ENCODE measurements at regions not wholly inside any gene's neighbourhood (a gene's known extent, or its start where the extent isn't known, plus 50 kb on each side); places are given as distances from the start of the nearest gene placed in this dataset.

GRCh38 chr2:144304202-144304601, 215.7 kb downstream of the ZEB2 start:
- DNase-seq: no peak
- Histone ChIP-seq H3K4me3 (ENCODE audit: low read depth, low read length) (no peak overlapping the region), H3K36me3 (no peaks in the 10 kb centered on the region), H3K27ac (no peak overlapping the region), H3K9me3 (ENCODE audit: severe bottlenecking) (no peaks in the 10 kb centered on the region), H3K27me3 (ENCODE audit: insufficient read depth, low read depth, severe bottlenecking) (no peaks in the 10 kb centered on the region)
- TF ChIP-seq CTCF (IDR thresholded peaks at IDR 0.05; ENCODE audit: low read depth, low read length): no peak

GRCh38 chr2:144300632-144301031, 219.3 kb downstream of the ZEB2 start:
- TF ChIP-seq CTCF (IDR thresholded peaks at IDR 0.05; ENCODE audit: low read depth, low read length): no peak
- H3K9me3 ChIP-seq (ENCODE audit: severe bottlenecking): no peaks in the 10 kb centered on the region
- H3K27ac ChIP-seq: no peak overlapping the region
- H3K27me3 ChIP-seq (ENCODE audit: insufficient read depth, low read depth, severe bottlenecking): no peaks in the 10 kb centered on the region
- H3K4me3 ChIP-seq (ENCODE audit: low read depth, low read length): no peak overlapping the region
- DNase-seq: no peak
- H3K36me3 ChIP-seq: no peaks in the 10 kb centered on the region

GRCh38 chr2:144290276-144290675, 229.6 kb downstream of the ZEB2 start:
- no peak for DNase-seq
- H3K27ac ChIP-seq: no peak overlapping the region
- no peaks in the 10 kb centered on the region for H3K27me3 ChIP-seq (ENCODE audit: insufficient read depth, low read depth, severe bottlenecking)
- H3K36me3 ChIP-seq: no peaks in the 10 kb centered on the region
- no peak for TF ChIP-seq CTCF (IDR thresholded peaks at IDR 0.05; ENCODE audit: low read depth, low read length)
- no peak overlapping the region for H3K4me3 ChIP-seq (ENCODE audit: low read depth, low read length)
- no peaks in the 10 kb centered on the region for H3K9me3 ChIP-seq (ENCODE audit: severe bottlenecking)

- TF ChIP-seq CTCF (IDR thresholded peaks at IDR 0.05; ENCODE audit: low read depth, low read length): no peak
- no peak overlapping the region for H3K4me3 ChIP-seq (ENCODE audit: low read depth, low read length)
- H3K27ac ChIP-seq: no peak overlapping the region
- no peaks in the 10 kb centered on the region for H3K9me3 ChIP-seq (ENCODE audit: severe bottlenecking)
- no peak for DNase-seq
- no peaks in the 10 kb centered on the region for H3K27me3 ChIP-seq (ENCODE audit: insufficient read depth, low read depth, severe bottlenecking)
- no peaks in the 10 kb centered on the region for H3K36me3 ChIP-seq
Measured at GRCh38 chr2:144288438-144288837, 231.5 kb downstream of the ZEB2 start.

- no peak overlapping the region for H3K27ac ChIP-seq
- no peak for DNase-seq
- no peaks in the 10 kb centered on the region for H3K27me3 ChIP-seq (ENCODE audit: insufficient read depth, low read depth, severe bottlenecking)
- no peak overlapping the region for H3K4me3 ChIP-seq (ENCODE audit: low read depth, low read length)
- H3K9me3 ChIP-seq (ENCODE audit: severe bottlenecking): no peaks in the 10 kb centered on the region
- H3K36me3 ChIP-seq: no peaks in the 10 kb centered on the region
- TF ChIP-seq CTCF (IDR thresholded peaks at IDR 0.05; ENCODE audit: low read depth, low read length): no peak
Measured at GRCh38 chr2:144285324-144285723, 234.6 kb downstream of the ZEB2 start.

- no peak for DNase-seq
- Histone ChIP-seq H3K27me3 (ENCODE audit: insufficient read depth, low read depth, severe bottlenecking) (no peaks in the 10 kb centered on the region), H3K27ac (no peak overlapping the region), H3K36me3 (no peaks in the 10 kb centered on the region), H3K9me3 (ENCODE audit: severe bottlenecking) (no peaks in the 10 kb centered on the region), H3K4me3 (ENCODE audit: low read depth, low read length) (no peak overlapping the region)
- TF ChIP-seq CTCF (IDR thresholded peaks at IDR 0.05; ENCODE audit: low read depth, low read length): no peak
Measured at GRCh38 chr2:144281476-144281875, 238.4 kb downstream of the ZEB2 start.

Data from WERI-Rb-1 (cell line).